Lung (tissue), 11 donors: ENCODE measurements at regions not wholly inside any gene's neighbourhood (a gene's known extent, or its start where the extent isn't known, plus 50 kb on each side); places are given as distances from the start of the nearest gene placed in this dataset.

Experiments used
- ATAC-seq: fragments of 200-7000 bp; cut with Tn5 transposase; one replicate; pipeline ENCODE4 v1.9.1; 2020; ENCODE audit warnings: moderate number of reproducible peaks; ENCODE audit not compliant: insufficient read depth, low FRiP score
- DNase-seq, 3 donors: peaks; one replicate each; pipeline ENCODE4 v3.0.0-alpha.2; 2013 to 2017
- H3K27ac ChIP-seq, 2 donors: one replicate each; pipeline ENCODE4 v1.5.1; 2013; ENCODE audit warnings: mild to moderate bottlenecking in 2 of 2, moderate library complexity in 2 of 2, control low read depth in 1 of 2, inconsistent platforms in 1 of 2, low read depth in 1 of 2, low read length in 1 of 2
- H3K27me3 ChIP-seq, 3 donors: one replicate each; pipeline ENCODE4 v1.5.1; 2013; ENCODE audit warnings: low read length in 2 of 3; ENCODE audit not compliant: control insufficient read depth in 3 of 3, insufficient read depth in 3 of 3
- H3K36me3 ChIP-seq, 4 donors: one replicate each; pipeline ENCODE4 v1.5.1; 2013; ENCODE audit warnings: low read length in 4 of 4, mild to moderate bottlenecking in 1 of 4, moderate library complexity in 1 of 4; ENCODE audit not compliant: control insufficient read depth in 4 of 4, insufficient read depth in 4 of 4
- H3K4me1 ChIP-seq, 5 donors: one replicate each; pipeline ENCODE4 v1.5.1; 2013; ENCODE audit warnings: low read length in 5 of 5, mild to moderate bottlenecking in 2 of 5, moderate library complexity in 1 of 5; ENCODE audit not compliant: control insufficient read depth in 5 of 5, insufficient read depth in 5 of 5
- H3K4me3 ChIP-seq: one replicate; pipeline ENCODE4 v1.5.1; 2013; ENCODE audit warnings: mild to moderate bottlenecking, control low read depth, moderate library complexity
- H3K9ac ChIP-seq, 2 donors: one replicate each; pipeline ENCODE4 v1.5.1; 2013; ENCODE audit warnings: low read length in 2 of 2, control low read depth in 1 of 2; ENCODE audit not compliant: insufficient read depth in 1 of 2
- H3K9me3 ChIP-seq, 4 donors: one replicate each; pipeline ENCODE4 v1.5.1; 2013; ENCODE audit warnings: low read length in 3 of 4, mild to moderate bottlenecking in 1 of 4, moderate library complexity in 1 of 4; ENCODE audit not compliant: control insufficient read depth in 4 of 4, insufficient read depth in 3 of 4
- CTCF ChIP-seq: IDR thresholded peaks from 2 replicates; pipeline ENCODE4 v1.5.1; 2012; ENCODE audit warnings: mild to moderate bottlenecking; ENCODE audit errors: control extremely low read depth, extremely low read depth
- WGBS, 2 donors: extraction: QIAGEN DNeasy Blood & Tissue Kit; methylation state at CpG; one replicate each; pipeline ENCODE4 v1.1.7; 2013; 5-methylcytosine and 5-hydroxymethylcytosine counted together
- donor health status: control.
- donor health status: control.
- donor health status: Bipolar disorder and iron deficiency.
- donor health status: healthy.
- donor health status: DM: yes; HTN: yes; CAD: no.

DNA sequence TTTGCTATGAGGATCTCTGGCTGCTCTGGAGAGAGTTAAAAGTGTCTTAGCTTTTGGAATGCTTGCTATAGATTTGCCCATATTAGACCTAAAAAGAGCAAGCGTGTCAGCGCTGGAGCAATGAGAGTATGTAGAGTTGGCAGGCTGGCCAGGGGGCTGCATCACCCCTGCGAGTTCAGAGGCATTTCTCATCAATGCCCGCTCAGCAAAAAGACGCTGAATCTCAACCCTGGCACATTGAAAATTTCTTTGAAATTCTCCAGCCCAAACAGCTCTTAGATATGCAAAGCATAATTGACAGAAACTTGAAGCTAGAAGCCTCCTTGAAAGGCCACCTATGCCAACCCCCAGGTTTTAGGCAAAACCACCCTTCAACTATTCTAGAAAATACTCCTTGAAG, 135.5 kb upstream of the F3 start:
- 70 to 74% methylated on average over 5 of the region's 5 CpGs for WGBS, 2 donors
- no peak overlapping the region for H3K9ac ChIP-seq
- H3K9me3 ChIP-seq = no peaks in the 10 kb centered on the region
- no peak for TF ChIP-seq CTCF
- ATAC-seq (no peak), DNase-seq (no peak)
- H3K27me3 ChIP-seq = no peaks in the 10 kb centered on the region
- H3K4me3 ChIP-seq = no peak overlapping the region
- no peaks in the 10 kb centered on the region for H3K4me1 ChIP-seq
- H3K36me3 ChIP-seq = no peaks in the 10 kb centered on the region
- H3K27ac ChIP-seq = no peak overlapping the region

DNA sequence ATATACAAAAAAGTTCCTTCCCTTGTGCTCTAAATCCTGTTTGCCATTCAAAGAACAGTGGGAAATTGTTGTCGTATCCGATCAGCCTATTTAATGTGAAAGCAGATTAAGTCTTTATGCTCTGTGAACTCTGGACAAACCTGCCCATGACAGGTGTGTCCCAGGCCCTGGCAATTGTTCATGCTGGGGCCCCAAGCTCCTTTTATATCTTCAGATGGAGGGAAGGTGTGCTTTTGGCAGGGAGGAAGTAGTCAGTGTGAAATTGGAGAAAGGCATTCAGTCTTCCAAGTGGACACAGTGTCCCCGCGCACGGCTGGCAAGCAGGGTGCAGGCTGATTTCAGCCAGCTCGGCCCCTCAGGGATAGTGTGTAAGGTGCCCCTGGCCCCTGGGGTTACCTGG, 135.1 kb upstream of the F3 start:
- 69 to 76% methylated on average over 6 of the region's 6 CpGs for WGBS, 2 donors

GRCh38 chr1:94675373-94675772, 133.8 kb upstream of the F3 start:
- Histone ChIP-seq H3K4me3 (no peak overlapping the region), H3K27me3 (no peaks in the 10 kb centered on the region), H3K9ac (no peak overlapping the region), H3K27ac (no peak overlapping the region), H3K36me3 (no peaks in the 10 kb centered on the region), H3K9me3 (no peaks in the 10 kb centered on the region), H3K4me1 (no peaks in the 10 kb centered on the region)
- TF ChIP-seq CTCF = no peak
- 56 to 61% methylated on average over 4 of the region's 4 CpGs for WGBS, 2 donors
- DNase-seq (no peak), ATAC-seq (no peak)

More for the DNA sequence above, 135.1 kb upstream of the F3 start:
- Histone ChIP-seq H3K27me3 (no peaks in the 10 kb centered on the region), H3K9me3 (no peaks in the 10 kb centered on the region), H3K9ac (no peak overlapping the region), H3K36me3 (no peaks in the 10 kb centered on the region), H3K4me3 (no peak overlapping the region), H3K27ac (no peak overlapping the region), H3K4me1 (no peaks in the 10 kb centered on the region)
- no peak for TF ChIP-seq CTCF
- ATAC-seq = no peak
- DNase-seq = peak in 2 of 3 donors; percentile 9 to 19

- DNase-seq = no peak
- no peak overlapping the region for H3K4me3 ChIP-seq
- no peak for ATAC-seq
- no peaks in the 10 kb centered on the region for H3K9me3 ChIP-seq
- no peaks in the 10 kb centered on the region for H3K27me3 ChIP-seq
- H3K9ac ChIP-seq = no peak overlapping the region
- 95% methylated on average over 1 of the region's 1 CpG for WGBS, 2 donors
- H3K36me3 ChIP-seq = no peaks in the 10 kb centered on the region
- no peak overlapping the region for H3K27ac ChIP-seq
- no peaks in the 10 kb centered on the region for H3K4me1 ChIP-seq
- TF ChIP-seq CTCF = no peak
Measured at GRCh38 chr1:94674876-94675275, 133.3 kb upstream of the F3 start.
